HEK293 (cell line): ENCODE measurements at regions not wholly inside any gene's neighbourhood (a gene's known extent, or its start where the extent isn't known, plus 50 kb on each side); places are given as distances from the start of the nearest gene placed in this dataset.

ENCODE experiments used
- CTCF ChIA-PET: fragments of 350-600 bp; formaldehyde crosslinking; extraction: SDS; loops from one replicate; lab custom pipeline; 2021; ENCODE audit warnings: antibody characterized with exemption; lab: Yijun Ruan, JAX
- POLR2A ChIA-PET: fragments of 300-600 bp; formaldehyde crosslinking; extraction: SDS; loops from one replicate; lab custom pipeline; 2020; ENCODE audit warnings: antibody characterized with exemption, inconsistent platforms; lab: Yijun Ruan, JAX
- H3K27ac ChIP-seq: fragments of 200-500 bp; sonication (Bioruptor generic); 2 replicates; pipeline ENCODE4 v1.5.1; 2014; ENCODE audit warnings: low read depth, low read length, control low read depth, inconsistent platforms; ENCODE audit errors: extremely low read depth
- H3K36me3 ChIP-seq, 2 experiments: fragments of 200-500 bp in 1 of 2; sonication (Bioruptor generic) in 1 of 2; 1 replicate in 1 of 2; 2 replicates in 1 of 2; pipeline ENCODE4 v1.5.1; 2014 to 2017; ENCODE audit warnings: inconsistent platforms in 2 of 2, low read length in 2 of 2; ENCODE audit not compliant: control insufficient read depth in 2 of 2, insufficient read depth in 1 of 2
- H3K4me1 ChIP-seq: fragments of 200-500 bp; sonication (Bioruptor generic); 2 replicates; pipeline ENCODE4 v1.5.1; 2014; ENCODE audit warnings: mild to moderate bottlenecking, low read length, inconsistent platforms; ENCODE audit not compliant: control insufficient read depth, insufficient read depth
- H3K4me3 ChIP-seq: 2 replicates; pipeline ENCODE4 v1.5.1; 2011; ENCODE audit warnings: low read depth, mild to moderate bottlenecking, control low read depth, low read length, moderate library complexity
- H3K9me3 ChIP-seq: fragments of 200-500 bp; sonication (Bioruptor generic); 2 replicates; pipeline ENCODE4 v1.5.1; 2014; ENCODE audit warnings: low read depth, low read length, inconsistent platforms; ENCODE audit not compliant: control insufficient read depth, insufficient read depth
- REPIN1 ChIP-seq: fragments of 450-650 bp; formaldehyde crosslinking; IDR thresholded peaks from 2 replicates; pipeline ENCODE4 v1.5.1; 2017; ENCODE audit warnings: missing biosample characterization, missing genetic modification characterization, low read depth
- ZIC2 ChIP-seq: fragments of 450-650 bp; formaldehyde crosslinking; IDR thresholded peaks from 2 replicates; pipeline ENCODE4 v1.5.1; 2016; ENCODE audit warnings: missing biosample characterization, missing genetic modification characterization
- ZNF121 ChIP-seq: fragments of 450-650 bp; formaldehyde crosslinking; IDR thresholded peaks from 2 replicates; pipeline ENCODE4 v1.5.1; 2016; ENCODE audit warnings: missing biosample characterization, missing genetic modification characterization
- ZNF311 ChIP-seq: fragments of 450-650 bp; formaldehyde crosslinking; IDR thresholded peaks from 2 replicates; pipeline ENCODE4 v1.5.1; 2017; ENCODE audit warnings: missing biosample characterization, missing genetic modification characterization, borderline replicate concordance
- ZNF354C ChIP-seq: fragments of 450-650 bp; formaldehyde crosslinking; IDR thresholded peaks from 2 replicates; pipeline ENCODE4 v1.5.1; 2016; ENCODE audit warnings: missing biosample characterization, missing genetic modification characterization, low read depth, borderline replicate concordance
- ZNF561 ChIP-seq: fragments of 450-650 bp; IDR thresholded peaks from 2 replicates; pipeline ENCODE4 v1.5.1; 2018; ENCODE audit warnings: missing biosample characterization, missing genetic modification characterization, borderline replicate concordance
- ZNF670 ChIP-seq: fragments of 450-650 bp; formaldehyde crosslinking; IDR thresholded peaks from 2 replicates; pipeline ENCODE4 v1.5.1; 2016; ENCODE audit warnings: missing biosample characterization, missing genetic modification characterization, low read depth
- ZNF677 ChIP-seq: fragments of 450-650 bp; IDR thresholded peaks from 2 replicates; pipeline ENCODE4 v1.5.0; 2018; ENCODE audit warnings: missing biosample characterization, mild to moderate bottlenecking, missing genetic modification characterization, moderate library complexity
- ZNF776 ChIP-seq: fragments of 450-650 bp; formaldehyde crosslinking; IDR thresholded peaks from 2 replicates; pipeline ENCODE4 v1.5.0; 2017; ENCODE audit warnings: missing biosample characterization, missing genetic modification characterization, borderline replicate concordance
- TF ChIP-seq, protein P1 (sequence below): fragments of 450-650 bp; formaldehyde crosslinking; conservative IDR thresholded peaks from 2 replicates; pipeline ENCODE4 v1.5.1; 2016; ENCODE audit warnings: low read depth, missing biosample characterization, missing genetic modification characterization
- TF ChIP-seq, protein P2 (sequence below): IDR thresholded peaks from 2 replicates; pipeline ENCODE4 v1.6.1; 2011; ENCODE audit warnings: mild to moderate bottlenecking, low read depth, low read length, borderline replicate concordance
- TF ChIP-seq, protein P3 (sequence below): fragments of 450-650 bp; formaldehyde crosslinking; optimal IDR thresholded peaks from 2 replicates; pipeline ENCODE3; 2016; ENCODE audit warnings: missing biosample characterization, mild to moderate bottlenecking, missing genetic modification characterization
- TF ChIP-seq, protein P4 (sequence below): fragments of 450-650 bp; formaldehyde crosslinking; IDR thresholded peaks from 2 replicates; pipeline ENCODE4 v1.5.1; 2017; ENCODE audit warnings: missing biosample characterization, missing genetic modification characterization

DNA sequence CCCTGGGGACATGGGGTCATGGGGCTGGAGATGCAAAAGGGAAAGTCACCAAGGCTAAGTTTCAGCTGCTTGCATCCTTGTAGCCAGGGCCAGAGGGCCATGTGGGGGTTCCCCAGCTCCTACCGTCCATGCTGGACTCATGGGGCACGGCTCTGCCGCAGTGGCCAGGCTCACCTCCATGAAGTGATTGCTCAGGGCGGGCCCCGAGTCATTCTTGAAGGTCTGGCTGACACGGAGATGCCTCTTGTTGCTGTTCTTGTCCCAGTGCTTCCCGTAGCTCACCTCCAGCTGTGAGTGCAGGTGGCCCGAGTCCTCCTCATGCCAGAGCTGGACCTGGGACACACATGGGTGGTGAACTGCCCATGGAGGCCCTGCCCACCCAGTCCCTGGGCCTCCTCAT lies 114.5 kb downstream of the RMI2 start:
- POLR2A ChIA-PET: interaction anchor here (0.8 kb wide), 1 partner anchor 52 kb away, joined by 4 read pairs; no protein-coding TSS in a partner anchor
- TF ChIP-seq ZNF354C (tag by site-specific recombination) (no peak), ZNF670 (tag by site-specific recombination) (no peak), ZNF677 (tag by site-specific recombination) (no peak), ZIC2 (tag by site-specific recombination) (0 out of 2 replicates have a peak, but pooled peaks have one; percentile 54)
- TF ChIP-seq, protein P1, sequence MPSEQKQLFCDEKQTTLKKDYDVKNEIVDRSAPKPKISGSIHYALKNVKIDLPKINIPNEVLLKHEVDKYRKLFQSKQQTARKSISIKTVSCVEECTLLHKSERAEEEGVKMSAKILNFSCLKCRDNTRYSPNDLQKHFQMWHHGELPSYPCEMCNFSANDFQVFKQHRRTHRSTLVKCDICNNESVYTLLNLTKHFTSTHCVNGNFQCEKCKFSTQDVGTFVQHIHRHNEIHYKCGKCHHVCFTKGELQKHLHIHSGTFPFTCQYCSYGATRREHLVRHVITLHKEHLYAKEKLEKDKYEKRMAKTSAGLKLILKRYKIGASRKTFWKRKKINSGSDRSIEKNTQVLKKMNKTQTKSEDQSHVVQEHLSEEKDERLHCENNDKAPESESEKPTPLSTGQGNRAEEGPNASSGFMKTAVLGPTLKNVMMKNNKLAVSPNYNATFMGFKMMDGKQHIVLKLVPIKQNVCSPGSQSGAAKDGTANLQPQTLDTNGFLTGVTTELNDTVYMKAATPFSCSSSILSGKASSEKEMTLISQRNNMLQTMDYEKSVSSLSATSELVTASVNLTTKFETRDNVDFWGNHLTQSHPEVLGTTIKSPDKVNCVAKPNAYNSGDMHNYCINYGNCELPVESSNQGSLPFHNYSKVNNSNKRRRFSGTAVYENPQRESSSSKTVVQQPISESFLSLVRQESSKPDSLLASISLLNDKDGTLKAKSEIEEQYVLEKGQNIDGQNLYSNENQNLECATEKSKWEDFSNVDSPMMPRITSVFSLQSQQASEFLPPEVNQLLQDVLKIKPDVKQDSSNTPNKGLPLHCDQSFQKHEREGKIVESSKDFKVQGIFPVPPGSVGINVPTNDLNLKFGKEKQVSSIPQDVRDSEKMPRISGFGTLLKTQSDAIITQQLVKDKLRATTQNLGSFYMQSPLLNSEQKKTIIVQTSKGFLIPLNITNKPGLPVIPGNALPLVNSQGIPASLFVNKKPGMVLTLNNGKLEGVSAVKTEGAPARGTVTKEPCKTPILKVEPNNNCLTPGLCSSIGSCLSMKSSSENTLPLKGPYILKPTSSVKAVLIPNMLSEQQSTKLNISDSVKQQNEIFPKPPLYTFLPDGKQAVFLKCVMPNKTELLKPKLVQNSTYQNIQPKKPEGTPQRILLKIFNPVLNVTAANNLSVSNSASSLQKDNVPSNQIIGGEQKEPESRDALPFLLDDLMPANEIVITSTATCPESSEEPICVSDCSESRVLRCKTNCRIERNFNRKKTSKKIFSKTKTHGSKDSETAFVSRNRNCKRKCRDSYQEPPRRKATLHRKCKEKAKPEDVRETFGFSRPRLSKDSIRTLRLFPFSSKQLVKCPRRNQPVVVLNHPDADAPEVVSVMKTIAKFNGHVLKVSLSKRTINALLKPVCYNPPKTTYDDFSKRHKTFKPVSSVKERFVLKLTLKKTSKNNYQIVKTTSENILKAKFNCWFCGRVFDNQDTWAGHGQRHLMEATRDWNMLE (tag by site-specific recombination): no peak
- TF ChIP-seq, protein P2, sequence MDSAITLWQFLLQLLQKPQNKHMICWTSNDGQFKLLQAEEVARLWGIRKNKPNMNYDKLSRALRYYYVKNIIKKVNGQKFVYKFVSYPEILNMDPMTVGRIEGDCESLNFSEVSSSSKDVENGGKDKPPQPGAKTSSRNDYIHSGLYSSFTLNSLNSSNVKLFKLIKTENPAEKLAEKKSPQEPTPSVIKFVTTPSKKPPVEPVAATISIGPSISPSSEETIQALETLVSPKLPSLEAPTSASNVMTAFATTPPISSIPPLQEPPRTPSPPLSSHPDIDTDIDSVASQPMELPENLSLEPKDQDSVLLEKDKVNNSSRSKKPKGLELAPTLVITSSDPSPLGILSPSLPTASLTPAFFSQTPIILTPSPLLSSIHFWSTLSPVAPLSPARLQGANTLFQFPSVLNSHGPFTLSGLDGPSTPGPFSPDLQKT: no peak
- TF ChIP-seq, all 188 proteins: peak for 1
- H3K27ac ChIP-seq: no peak overlapping the region
- no peaks in the 10 kb centered on the region for H3K36me3 ChIP-seq
- no peaks in the 10 kb centered on the region for H3K4me1 ChIP-seq
- CTCF ChIA-PET: interaction anchor here (0.8 kb wide), 1 partner anchor 180 kb away, joined by 3 read pairs; no protein-coding TSS in a partner anchor
- no peaks in the 10 kb centered on the region for H3K9me3 ChIP-seq
- H3K4me3 ChIP-seq: no peak overlapping the region

DNA sequence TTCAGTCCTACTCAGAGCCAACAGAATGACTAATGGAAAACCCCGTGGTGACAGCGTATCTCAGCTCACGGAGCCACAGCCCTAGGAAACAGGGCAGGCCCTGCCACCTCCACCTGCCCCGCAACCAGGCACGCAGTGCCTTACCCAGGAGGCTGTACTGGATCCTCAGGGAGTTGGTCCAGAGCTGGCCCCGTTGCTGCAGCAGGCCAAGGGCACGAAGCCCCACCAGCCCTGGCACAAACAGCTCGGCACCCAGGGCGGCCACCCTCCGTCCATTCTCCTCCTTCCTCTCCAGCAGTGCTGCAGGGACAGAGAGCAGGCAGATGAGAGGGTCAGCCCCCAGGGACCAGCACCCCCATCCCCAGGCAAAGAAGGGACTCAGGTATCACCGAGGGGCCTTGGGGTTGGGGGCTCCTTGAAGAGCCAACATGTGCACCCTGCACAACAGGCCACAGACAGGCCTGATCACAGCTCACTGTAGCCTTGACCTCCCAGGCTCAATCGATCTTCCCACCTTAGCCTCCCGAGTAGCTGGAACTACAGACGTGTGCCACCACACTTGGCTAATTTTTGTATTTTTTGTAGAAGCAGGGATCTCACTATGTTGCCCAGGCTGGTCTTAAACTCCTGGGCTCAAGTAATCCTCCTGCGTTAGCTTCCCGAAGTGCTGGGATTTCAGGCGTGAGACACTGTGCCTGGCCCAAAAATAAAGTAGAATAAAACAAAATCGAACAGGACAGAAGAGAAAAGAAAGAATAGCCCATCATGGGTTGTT lies 115.7 kb downstream of the RMI2 start:
- no peak overlapping the region for H3K27ac ChIP-seq
- ChIA-PET CTCF (no interaction called here), POLR2A (no interaction called here)
- H3K9me3 ChIP-seq: no peaks in the 10 kb centered on the region
- TF ChIP-seq ZNF561 (no peak), ZNF776 (tag by site-specific recombination) (no peak), ZNF311 (tag by site-specific recombination) (no peak), ZNF121 (tag by site-specific recombination) (0 out of 2 replicates have a peak, but pooled peaks have one; percentile 23), REPIN1 (tag by site-specific recombination) (no peak)
- TF ChIP-seq, protein P3, sequence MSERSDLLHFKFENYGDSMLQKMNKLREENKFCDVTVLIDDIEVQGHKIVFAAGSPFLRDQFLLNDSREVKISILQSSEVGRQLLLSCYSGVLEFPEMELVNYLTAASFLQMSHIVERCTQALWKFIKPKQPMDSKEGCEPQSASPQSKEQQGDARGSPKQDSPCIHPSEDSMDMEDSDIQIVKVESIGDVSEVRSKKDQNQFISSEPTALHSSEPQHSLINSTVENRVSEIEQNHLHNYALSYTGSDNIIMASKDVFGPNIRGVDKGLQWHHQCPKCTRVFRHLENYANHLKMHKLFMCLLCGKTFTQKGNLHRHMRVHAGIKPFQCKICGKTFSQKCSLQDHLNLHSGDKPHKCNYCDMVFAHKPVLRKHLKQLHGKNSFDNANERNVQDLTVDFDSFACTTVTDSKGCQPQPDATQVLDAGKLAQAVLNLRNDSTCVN (tag by site-specific recombination): no peak
- TF ChIP-seq, protein P4, sequence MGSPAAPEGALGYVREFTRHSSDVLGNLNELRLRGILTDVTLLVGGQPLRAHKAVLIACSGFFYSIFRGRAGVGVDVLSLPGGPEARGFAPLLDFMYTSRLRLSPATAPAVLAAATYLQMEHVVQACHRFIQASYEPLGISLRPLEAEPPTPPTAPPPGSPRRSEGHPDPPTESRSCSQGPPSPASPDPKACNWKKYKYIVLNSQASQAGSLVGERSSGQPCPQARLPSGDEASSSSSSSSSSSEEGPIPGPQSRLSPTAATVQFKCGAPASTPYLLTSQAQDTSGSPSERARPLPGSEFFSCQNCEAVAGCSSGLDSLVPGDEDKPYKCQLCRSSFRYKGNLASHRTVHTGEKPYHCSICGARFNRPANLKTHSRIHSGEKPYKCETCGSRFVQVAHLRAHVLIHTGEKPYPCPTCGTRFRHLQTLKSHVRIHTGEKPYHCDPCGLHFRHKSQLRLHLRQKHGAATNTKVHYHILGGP: no peak
- no peak overlapping the region for H3K4me3 ChIP-seq
- no peaks in the 10 kb centered on the region for H3K36me3 ChIP-seq
- no peaks in the 10 kb centered on the region for H3K4me1 ChIP-seq
